Thymus (tissue), 11 donors: ENCODE measurements at regions not wholly inside any gene's neighbourhood (a gene's known extent, or its start where the extent isn't known, plus 50 kb on each side); places are given as distances from the start of the nearest gene placed in this dataset.
"Not testable (repeated sequence)": the region's sequence is repeated elsewhere in the genome, so short reads cannot be mapped to it uniquely, and the experiment has no call there.

Experiments used
- DNase-seq, 9 donors: peaks; one replicate each; pipeline ENCODE4 v3.0.0-alpha.2; 2013; ENCODE audit warnings: low spot score in 9 of 9, low read depth in 6 of 9, missing footprints in 1 of 9
- H3K27ac ChIP-seq, 2 donors: one replicate each; pipeline ENCODE4 v1.5.1; 2013; ENCODE audit warnings: control low read depth in 1 of 2, low read depth in 1 of 2, low read length in 1 of 2, mild to moderate bottlenecking in 1 of 2, moderate library complexity in 1 of 2
- H3K27me3 ChIP-seq, 2 donors: one replicate each; pipeline ENCODE4 v1.5.1; 2013; ENCODE audit warnings: low read length in 1 of 2; ENCODE audit not compliant: control insufficient read depth in 2 of 2, insufficient read depth in 1 of 2
- H3K36me3 ChIP-seq, 2 donors: one replicate each; pipeline ENCODE4 v1.5.1; 2013; ENCODE audit warnings: low read length in 1 of 2, mild to moderate bottlenecking in 1 of 2, moderate library complexity in 1 of 2; ENCODE audit not compliant: control insufficient read depth in 2 of 2, insufficient read depth in 2 of 2
- H3K4me1 ChIP-seq, 2 donors: one replicate each; pipeline ENCODE4 v1.5.1; 2013; ENCODE audit warnings: low read length in 2 of 2; ENCODE audit not compliant: control insufficient read depth in 2 of 2, insufficient read depth in 2 of 2
- H3K4me3 ChIP-seq, 2 donors: one replicate each; pipeline ENCODE4 v1.5.1; 2013; ENCODE audit warnings: low read length in 2 of 2, control low read depth in 1 of 2, mild to moderate bottlenecking in 1 of 2
- H3K9me3 ChIP-seq, 2 donors: one replicate each; pipeline ENCODE4 v1.5.1; 2013; ENCODE audit warnings: low read length in 1 of 2, mild to moderate bottlenecking in 1 of 2; ENCODE audit not compliant: control insufficient read depth in 2 of 2, insufficient read depth in 1 of 2
- WGBS: extraction: QIAGEN DNeasy Blood & Tissue Kit; methylation state at CpG from one replicate; pipeline ENCODE4 v1.1.7; 2013; 5-methylcytosine and 5-hydroxymethylcytosine counted together
- donor health status: healthy.

- WGBS, result 96% methylated on average over 11 of the region's 11 CpGs
- H3K36me3 ChIP-seq, result no peaks in the 10 kb centered on the region
- no peak for DNase-seq
- H3K27ac ChIP-seq, result no peak overlapping the region
- no peaks in the 10 kb centered on the region for H3K4me1 ChIP-seq
- H3K27me3 ChIP-seq, result no peaks in the 10 kb centered on the region
- H3K4me3 ChIP-seq, result no peak overlapping the region
- no peaks in the 10 kb centered on the region for H3K9me3 ChIP-seq
These were observed 160.4 kb upstream of the MAMLD1 start for GRCh38 chrX:150202641-150203247.

DNA sequence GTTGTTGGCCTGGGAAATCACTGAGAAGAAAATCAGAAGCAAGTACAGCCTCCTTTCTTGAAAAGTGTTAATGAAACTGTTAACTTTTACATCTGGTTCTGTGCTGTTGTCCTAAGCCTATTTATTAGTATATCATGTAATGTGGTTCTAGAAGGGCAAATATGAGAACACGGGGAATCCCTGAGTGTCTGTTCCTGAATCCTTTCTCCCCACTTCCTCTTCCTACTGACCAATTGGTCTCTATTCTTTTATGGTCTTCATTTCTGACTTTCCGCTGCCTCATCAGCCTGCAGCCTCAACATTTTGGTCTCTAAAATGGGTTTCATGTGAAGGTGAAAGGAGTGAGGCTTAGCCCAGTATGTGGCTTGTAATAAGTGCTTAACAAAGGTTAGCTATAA, 159.9 kb upstream of the MAMLD1 start:
- Histone ChIP-seq H3K4me3 (no peak overlapping the region), H3K4me1 (no peaks in the 10 kb centered on the region), H3K27ac (no peak overlapping the region), H3K36me3 (no peaks in the 10 kb centered on the region), H3K9me3 (no peaks in the 10 kb centered on the region), H3K27me3 (no peaks in the 10 kb centered on the region)
- WGBS, result 98% methylated on average over 2 of the region's 2 CpGs
- no peak for DNase-seq

DNA sequence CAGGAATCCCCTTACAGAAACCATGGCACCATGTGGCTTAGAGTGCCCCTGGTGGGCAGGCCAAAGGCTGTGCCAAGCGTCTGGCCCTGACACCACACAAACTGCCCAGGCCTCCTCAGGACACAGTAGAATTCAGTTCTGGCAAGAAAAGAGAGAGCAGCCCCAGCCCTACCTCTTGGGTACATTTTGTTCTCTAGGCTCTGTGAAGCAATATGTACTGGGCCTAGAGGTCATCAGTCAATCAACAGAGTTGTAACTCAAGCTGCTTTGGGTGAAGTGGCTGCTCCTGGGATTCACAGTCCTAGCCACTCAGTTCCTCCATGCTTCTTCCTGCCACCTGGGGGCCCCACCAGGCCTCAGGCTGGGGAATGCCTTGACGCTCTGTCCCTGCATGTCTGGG, 158.1 kb upstream of the MAMLD1 start:
- 96% methylated on average over 2 of the region's 2 CpGs for WGBS
- no peak for DNase-seq
- no peaks in the 10 kb centered on the region for H3K27me3 ChIP-seq
- H3K4me3 ChIP-seq, result no peak overlapping the region
- H3K27ac ChIP-seq, result no peak overlapping the region
- H3K36me3 ChIP-seq, result no peaks in the 10 kb centered on the region
- H3K4me1 ChIP-seq, result no peaks in the 10 kb centered on the region
- H3K9me3 ChIP-seq, result no peaks in the 10 kb centered on the region

DNA sequence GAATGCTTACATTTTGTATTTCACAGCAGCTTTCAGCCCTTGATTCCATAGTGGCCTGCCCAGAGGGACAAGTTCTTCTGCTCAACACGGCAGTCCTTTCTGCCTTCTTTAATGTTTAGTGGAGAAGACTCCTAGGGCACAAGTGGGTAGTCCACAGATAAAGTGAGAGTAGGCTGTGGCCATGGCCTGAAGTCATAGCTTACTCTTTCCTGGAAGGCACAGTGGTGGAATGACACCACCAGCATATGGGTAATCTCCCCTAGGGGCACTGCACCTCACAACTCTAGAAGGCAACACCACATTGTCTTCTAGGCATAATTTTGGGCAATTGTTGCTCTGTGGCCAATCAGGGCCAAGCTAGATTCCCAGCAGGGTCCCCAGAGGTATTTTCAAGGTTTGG, 155.4 kb upstream of the MAMLD1 start:
- no peak overlapping the region for H3K4me3 ChIP-seq
- 96% methylated on average over 1 of the region's 1 CpG for WGBS
- H3K4me1 ChIP-seq, result no peaks in the 10 kb centered on the region
- no peak for DNase-seq
- H3K36me3 ChIP-seq, result no peaks in the 10 kb centered on the region
- H3K27ac ChIP-seq, result no peak overlapping the region
- H3K27me3 ChIP-seq, result no peaks in the 10 kb centered on the region
- no peaks in the 10 kb centered on the region for H3K9me3 ChIP-seq

DNA sequence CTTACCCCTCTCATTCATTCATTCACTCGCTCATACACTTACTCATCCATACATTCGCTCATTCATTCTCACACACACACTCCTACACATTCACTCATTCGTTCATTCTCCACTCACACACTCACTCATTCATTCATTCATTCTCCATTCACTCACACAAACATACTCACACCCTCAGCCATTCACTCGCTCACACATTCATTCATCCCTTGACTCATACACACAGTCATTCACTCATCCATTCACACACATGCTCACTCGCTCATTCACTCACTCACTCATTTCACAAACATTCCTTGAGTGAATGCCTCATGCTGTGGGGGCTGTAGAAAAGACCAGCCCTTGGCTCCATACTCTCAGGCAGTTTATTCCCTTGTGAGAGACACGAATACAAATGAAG, 151.1 kb upstream of the MAMLD1 start:
- no peaks in the 10 kb centered on the region for H3K27me3 ChIP-seq
- H3K36me3 ChIP-seq, result no peaks in the 10 kb centered on the region
- whole genome bisulfite sequencing, result 96% methylated on average over 6 of the region's 6 CpGs
- H3K4me3 ChIP-seq, result no peak overlapping the region
- DNase-seq, result no peak
- no peaks in the 10 kb centered on the region for H3K9me3 ChIP-seq
- H3K4me1 ChIP-seq, result no peaks in the 10 kb centered on the region
- no peak overlapping the region for H3K27ac ChIP-seq

DNA sequence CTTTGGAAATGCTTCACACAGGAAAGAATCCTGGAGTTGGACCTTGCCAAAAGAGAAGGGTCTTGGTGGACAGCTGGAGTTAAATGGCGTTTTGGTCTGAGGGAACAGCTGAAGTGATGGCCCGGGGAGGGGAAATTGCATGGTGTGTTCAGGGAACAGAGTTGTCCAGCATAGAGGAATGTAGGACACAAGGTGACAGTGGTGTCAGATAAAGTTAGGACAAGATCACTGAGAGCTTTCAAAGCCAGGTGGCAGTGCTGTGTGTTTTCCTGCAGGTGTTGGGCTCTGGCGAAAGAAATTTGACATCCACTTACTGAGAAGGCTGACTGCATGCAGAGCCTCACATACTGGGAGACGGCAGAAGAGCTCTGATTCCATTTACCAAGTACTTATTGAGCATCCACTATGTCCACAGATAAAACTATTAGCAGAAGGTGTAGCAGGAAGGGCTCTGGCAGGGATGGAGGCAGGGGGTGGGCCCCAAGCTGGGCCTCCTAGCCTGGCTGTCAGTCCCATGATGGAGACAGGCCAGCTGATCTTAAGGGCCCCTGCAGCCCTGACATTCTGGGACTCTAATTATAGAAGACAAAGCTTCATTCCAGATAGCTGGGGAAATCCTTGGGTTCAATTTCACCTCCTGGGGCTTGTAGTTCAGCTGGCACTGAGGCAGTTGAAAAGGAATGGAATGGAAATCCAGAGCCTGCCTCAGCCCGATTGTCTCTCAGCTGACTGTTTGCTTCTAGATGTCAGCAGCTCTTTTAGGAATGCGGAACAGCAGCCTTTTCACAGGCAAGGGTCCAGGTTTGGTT, 150.2 kb upstream of the MAMLD1 start:
- Histone ChIP-seq H3K4me3 (no peak overlapping the region), H3K27ac (peak overlapping the region in 1 of 2 donors; percentile 43), H3K27me3 (no peaks in the 10 kb centered on the region), H3K4me1 (no peaks in the 10 kb centered on the region), H3K9me3 (no peaks in the 10 kb centered on the region), H3K36me3 (no peaks in the 10 kb centered on the region)
- 91% methylated on average over 6 of the region's 6 CpGs for WGBS
- peak in 1 of 9 donors; percentile 6 for DNase-seq

DNA sequence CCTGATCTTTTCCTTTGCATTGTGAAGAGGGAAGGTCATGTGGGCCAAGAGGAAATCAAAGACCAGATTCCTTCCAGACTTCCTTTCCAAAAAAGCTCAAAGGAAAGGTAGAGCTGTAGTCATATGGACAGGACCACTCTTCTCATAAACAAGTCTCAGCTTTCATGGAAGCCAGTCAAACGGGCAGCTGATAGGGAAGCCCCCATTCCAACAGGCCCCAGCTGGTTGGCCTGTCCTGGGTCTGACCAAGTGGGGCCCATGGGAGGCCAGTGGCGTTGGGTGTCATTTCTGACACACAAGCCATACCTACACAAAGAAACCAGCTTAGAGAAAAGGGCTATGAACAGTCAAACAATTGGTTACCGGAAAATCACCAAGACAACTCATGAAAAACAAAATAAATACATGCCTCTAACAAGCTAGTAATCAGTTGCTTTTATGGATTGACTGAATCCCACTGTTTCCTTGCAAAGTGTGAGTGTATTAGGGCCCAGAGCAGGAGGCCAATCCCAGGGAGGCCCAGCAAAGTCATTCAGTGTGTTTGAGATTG, 149.6 kb upstream of the MAMLD1 start:
- Histone ChIP-seq H3K36me3 (no peaks in the 10 kb centered on the region), H3K27me3 (peaks cover 0 to under 1% of the 10 kb centered on the region in 2 donors), H3K4me1 (no peaks in the 10 kb centered on the region), H3K4me3 (no peak overlapping the region), H3K9me3 (no peaks in the 10 kb centered on the region), H3K27ac (peak overlapping the region in 1 of 2 donors; percentile 43)
- 91% methylated on average over 3 of the region's 3 CpGs for WGBS
- no peak for DNase-seq

- H3K4me3 ChIP-seq, H3K36me3 ChIP-seq, DNase-seq, H3K27me3 ChIP-seq, H3K27ac ChIP-seq, H3K9me3 ChIP-seq, H3K4me1 ChIP-seq: not testable (repeated sequence)
- WGBS, result 100% methylated on average over 2 of the region's 4 CpGs
These were observed 147.1 kb upstream of the MAMLD1 start for GRCh38 chrX:150216000-150216399.

DNA sequence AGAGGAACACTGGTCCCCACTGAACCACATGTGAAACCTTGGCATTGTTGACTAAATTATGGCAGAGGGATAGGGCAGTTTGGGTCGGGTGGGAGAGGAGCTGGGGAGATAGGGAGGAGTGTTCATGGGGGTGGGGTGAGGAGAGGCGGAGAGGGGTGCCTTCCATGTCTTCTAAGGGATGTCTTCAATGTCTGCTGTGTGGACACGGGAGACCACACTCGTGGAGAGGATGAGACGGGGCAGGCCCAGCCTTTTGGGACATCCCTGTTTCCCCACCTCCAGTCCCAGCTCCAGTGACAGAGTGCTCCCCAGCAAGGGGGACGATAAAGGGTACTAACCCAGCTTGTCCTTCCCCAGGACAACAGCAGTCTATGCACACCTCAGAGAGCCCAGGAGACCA, 146.4 kb upstream of the MAMLD1 start:
- Histone ChIP-seq H3K27ac (no peak overlapping the region), H3K9me3 (no peaks in the 10 kb centered on the region), H3K36me3 (no peaks in the 10 kb centered on the region), H3K27me3 (peaks cover 0 to 4% of the 10 kb centered on the region in 2 donors), H3K4me3 (no peak overlapping the region), H3K4me1 (no peaks in the 10 kb centered on the region)
- DNase-seq, result no peak
- WGBS, result 96% methylated on average over 6 of the region's 6 CpGs
